ENCODE measurements at regions not wholly inside any gene's neighbourhood (a gene's known extent, or its start where the extent isn't known, plus 50 kb on each side); places are given as distances from the start of the nearest gene placed in this dataset.
A peak's percentile ranks its signal among the peaks of the same experiment; 100 is the strongest.

DNA sequence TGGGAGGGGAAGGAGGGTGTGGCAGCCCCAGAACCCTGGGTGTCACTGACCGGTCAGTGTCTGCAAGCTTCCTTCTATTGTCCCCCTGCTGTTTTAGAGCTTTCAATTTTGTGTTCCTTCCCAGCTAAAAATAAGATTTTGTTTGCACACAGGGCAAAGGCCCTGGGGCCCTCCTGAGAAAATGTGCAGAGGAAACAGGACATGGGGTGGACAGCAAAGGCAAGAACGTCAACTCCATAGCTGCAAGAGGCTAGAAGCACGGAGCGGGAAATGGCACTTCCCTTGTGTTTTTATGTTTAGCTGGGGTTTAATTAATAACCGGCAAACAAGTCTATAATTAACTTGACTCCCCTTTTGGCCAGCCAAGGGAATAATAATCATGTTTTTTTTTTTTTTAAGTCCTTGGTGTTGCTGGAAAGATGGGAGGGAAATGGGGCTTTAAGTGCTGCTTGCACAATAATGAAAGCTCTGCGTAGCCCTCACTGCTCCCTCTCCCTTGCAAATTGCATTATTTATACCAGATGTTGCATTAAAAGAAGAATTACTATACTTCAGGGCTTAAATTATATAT is 261.4 kb upstream of the USP24 start:
- Histone ChIP-seq H3K27me3 (no peaks in the 10 kb centered on the region), H3K9me3 (no peaks in the 10 kb centered on the region), H3K27ac (replicated peaks in 1 of 4) (no peak overlapping the region), H3K36me3 (no peaks in the 10 kb centered on the region), H3K4me1 (no peaks in the 10 kb centered on the region), H3K4me3 (no peak overlapping the region)
- 83% methylated on average over 6 of the region's 6 CpGs for WGBS
- TF ChIP-seq EP300 (IDR thresholded peaks at IDR 0.05) = no peak
- no peak for TF ChIP-seq POLR2AphosphoS5 (IDR thresholded peaks at IDR 0.05)
- no peak for TF ChIP-seq POLR2A (IDR thresholded peaks at IDR 0.05; ENCODE audit: low read depth)
- no peak for TF ChIP-seq CTCF (IDR thresholded peaks at IDR 0.05)
- DNase-seq (ENCODE audit: extremely low spot score) = peak; percentile 53
- intact Hi-C loops (cut with DNase I) = no loop called here

- no peak for DNase-seq (ENCODE audit: extremely low spot score)
- no peak overlapping the region for H3K27ac ChIP-seq (replicated peaks in 1 of 4)
- TF ChIP-seq POLR2A (IDR thresholded peaks at IDR 0.05; ENCODE audit: low read depth) (no peak), EP300 (IDR thresholded peaks at IDR 0.05) (no peak), CTCF (IDR thresholded peaks at IDR 0.05) (no peak), POLR2AphosphoS5 (IDR thresholded peaks at IDR 0.05) (no peak)
- intact Hi-C loops (cut with DNase I) = no loop called here
- WGBS = 67% methylated on average over 1 of the region's 1 CpG
- peaks cover 0 to 6% (median 0%) of the 10 kb centered on the region in 4 donors for H3K4me1 ChIP-seq
- no peaks in the 10 kb centered on the region for H3K9me3 ChIP-seq
- no peaks in the 10 kb centered on the region for H3K27me3 ChIP-seq
- H3K36me3 ChIP-seq = no peaks in the 10 kb centered on the region
- H3K4me3 ChIP-seq = no peak overlapping the region
Observed at GRCh38 chr1:55474168-55474786, 259.1 kb upstream of the USP24 start.

GRCh38 chr1:55473661-55474060 is 258.5 kb upstream of the USP24 start:
- DNase-seq (ENCODE audit: extremely low spot score) = peak; percentile 21
- 90% methylated on average over 2 of the region's 2 CpGs for WGBS
- intact Hi-C loops (cut with DNase I) = no loop called here
- Histone ChIP-seq H3K36me3 (no peaks in the 10 kb centered on the region), H3K4me3 (no peak overlapping the region), H3K27ac (replicated peaks in 1 of 4) (no peak overlapping the region), H3K4me1 (peaks cover 0 to 8% (median 0%) of the 10 kb centered on the region in 4 donors), H3K9me3 (no peaks in the 10 kb centered on the region), H3K27me3 (no peaks in the 10 kb centered on the region)
- TF ChIP-seq POLR2A (IDR thresholded peaks at IDR 0.05; ENCODE audit: low read depth) = no peak
- TF ChIP-seq CTCF (IDR thresholded peaks at IDR 0.05) = no peak
- no peak for TF ChIP-seq EP300 (IDR thresholded peaks at IDR 0.05)
- no peak for TF ChIP-seq POLR2AphosphoS5 (IDR thresholded peaks at IDR 0.05)

GRCh38 chr1:55472784-55473183 is 257.6 kb upstream of the USP24 start:
- 56% methylated on average over 2 of the region's 2 CpGs for WGBS

More at GRCh38 chr1:55472784-55473183, 257.6 kb upstream of the USP24 start:
- Histone ChIP-seq H3K4me1 (peaks cover 0 to 8% (median 0%) of the 10 kb centered on the region in 4 donors), H3K9me3 (no peaks in the 10 kb centered on the region), H3K27ac (replicated peaks in 1 of 4) (no peak overlapping the region), H3K27me3 (no peaks in the 10 kb centered on the region), H3K36me3 (no peaks in the 10 kb centered on the region), H3K4me3 (no peak overlapping the region)
- intact Hi-C loops (cut with DNase I) = no loop called here
- TF ChIP-seq POLR2AphosphoS5 (IDR thresholded peaks at IDR 0.05) = no peak
- TF ChIP-seq CTCF (IDR thresholded peaks at IDR 0.05) = no peak
- no peak for TF ChIP-seq EP300 (IDR thresholded peaks at IDR 0.05)
- no peak for TF ChIP-seq POLR2A (IDR thresholded peaks at IDR 0.05; ENCODE audit: low read depth)
- DNase-seq (ENCODE audit: extremely low spot score) = no peak
